GM19397 (cell line): ENCODE measurements at regions not wholly inside any gene's neighbourhood (a gene's known extent, or its start where the extent isn't known, plus 50 kb on each side); places are given as distances from the start of the nearest gene placed in this dataset.
"Not testable (repeated sequence)": the region's sequence is repeated elsewhere in the genome, so short reads cannot be mapped to it uniquely, and the experiment has no call there.

Experiments used
- ATAC-seq: cut with Tn5 transposase; IDR thresholded peaks from one replicate; pipeline ENCODE4 v1.9.1; 2021; ENCODE audit warnings: mild to moderate bottlenecking, moderate library complexity; ENCODE audit not compliant: unreplicated experiment

- no peak for ATAC-seq
Observed at GRCh38 chr14:43005807-43006206, 1399.1 kb downstream of the LRFN5 start.

- no peak for ATAC-seq
Observed at GRCh38 chr14:43003845-43004244, 1397.2 kb downstream of the LRFN5 start.

GRCh38 chr14:43001731-43002130, 1395.1 kb downstream of the LRFN5 start:
- no peak for ATAC-seq

- ATAC-seq, result no peak
Observed at GRCh38 chr14:42994051-42994736, 1387.5 kb downstream of the LRFN5 start.

GRCh38 chr14:42992930-42993329, 1386.3 kb downstream of the LRFN5 start:
- no peak for ATAC-seq

GRCh38 chr14:42980419-42980818, 1373.7 kb downstream of the LRFN5 start:
- no peak for ATAC-seq

- not testable (repeated sequence) for ATAC-seq
Observed at GRCh38 chr14:42973171-42973570, 1366.5 kb downstream of the LRFN5 start.

GRCh38 chr14:42965512-42965911, 1358.8 kb downstream of the LRFN5 start:
- no peak for ATAC-seq

GRCh38 chr14:42961509-42961908, 1354.8 kb downstream of the LRFN5 start:
- no peak for ATAC-seq

GRCh38 chr14:42950363-42950762, 1343.7 kb downstream of the LRFN5 start:
- no peak for ATAC-seq

- ATAC-seq, result no peak
Observed at GRCh38 chr14:42947991-42948390, 1341.3 kb downstream of the LRFN5 start.

- no peak for ATAC-seq
Observed at GRCh38 chr14:42944284-42944683, 1337.6 kb downstream of the LRFN5 start.

GRCh38 chr14:42931308-42931707, 1324.6 kb downstream of the LRFN5 start:
- no peak for ATAC-seq

GRCh38 chr14:42929806-42930480, 1323.3 kb downstream of the LRFN5 start:
- ATAC-seq, result no peak

- no peak for ATAC-seq
Observed at GRCh38 chr14:42927313-42927712, 1320.6 kb downstream of the LRFN5 start.

- no peak for ATAC-seq
Observed at GRCh38 chr14:42921901-42922300, 1315.2 kb downstream of the LRFN5 start.

GRCh38 chr14:42918615-42919014, 1311.9 kb downstream of the LRFN5 start:
- no peak for ATAC-seq

GRCh38 chr14:42911642-42912041, 1305.0 kb downstream of the LRFN5 start:
- ATAC-seq, result no peak

GRCh38 chr14:42909659-42910058, 1303.0 kb downstream of the LRFN5 start:
- ATAC-seq, result no peak

- ATAC-seq, result no peak
Observed at GRCh38 chr14:42893183-42893582, 1286.5 kb downstream of the LRFN5 start.

GRCh38 chr14:42884100-42884499, 1277.4 kb downstream of the LRFN5 start:
- no peak for ATAC-seq

- no peak for ATAC-seq
Observed at GRCh38 chr14:42877716-42878115, 1271.0 kb downstream of the LRFN5 start.

- ATAC-seq, result no peak
Observed at GRCh38 chr14:42872786-42873185, 1266.1 kb downstream of the LRFN5 start.
